ENCODE measurements at regions not wholly inside any gene's neighbourhood (a gene's known extent, or its start where the extent isn't known, plus 50 kb on each side); places are given as distances from the start of the nearest gene placed in this dataset.

- Histone ChIP-seq H3K9me1 (ENCODE audit: insufficient read depth, low read length) (no peaks in the 10 kb centered on the region), H2AK9ac (replicated peaks; ENCODE audit: low read depth, low read length, poor library complexity) (no peak overlapping the region), H3K23ac (ENCODE audit: low read depth, low read length) (no peak overlapping the region), H3K18ac (ENCODE audit: low read depth, low read length) (no peak overlapping the region), H3K4ac (ENCODE audit: low read depth, low read length) (no peak overlapping the region), H3K4me1 (ENCODE audit: control insufficient read depth, insufficient read depth, low read length) (no peaks in the 10 kb centered on the region), H2BK120ac (ENCODE audit: low read depth, low read length) (no peak overlapping the region), H2BK5ac (ENCODE audit: low read depth, low read length, poor library complexity, severe bottlenecking) (no peak overlapping the region), H3K9me3 (ENCODE audit: control insufficient read depth, insufficient read depth, low read length) (no peaks in the 10 kb centered on the region), H3K36me3 (ENCODE audit: control insufficient read depth, insufficient read depth, low read length) (no peaks in the 10 kb centered on the region), H3K79me1 (ENCODE audit: low read depth in 1 of 2, low read length in 2 of 2) (no peaks in the 10 kb centered on the region), H3K9ac (ENCODE audit: low read depth, low read length) (no peak overlapping the region), H2AFZ (replicated peaks; ENCODE audit: low read length, poor library complexity) (no peak overlapping the region), H2BK20ac (ENCODE audit: low read depth, low read length) (no peak overlapping the region), H4K91ac (ENCODE audit: insufficient read depth, low read depth, low read length) (no peak overlapping the region), H3K27ac (ENCODE audit: insufficient read depth, low read length) (no peak overlapping the region), H2BK15ac (ENCODE audit: low read depth, low read length) (no peak overlapping the region), H3K4me2 (ENCODE audit: low read depth, low read length) (no peak overlapping the region), H3K4me3 (ENCODE audit: insufficient read depth, low read depth, low read length) (no peak overlapping the region), H4K20me1 (ENCODE audit: insufficient read depth, low read length) (no peaks in the 10 kb centered on the region), H3K14ac (replicated peaks; ENCODE audit: low read depth, low read length) (no peak overlapping the region), H3K56ac (ENCODE audit: extremely low read depth, insufficient read depth, low read length) (no peak overlapping the region), H2AK5ac (ENCODE audit: low read depth, low read length) (no peak overlapping the region), H4K8ac (ENCODE audit: low read depth in 2 of 2, low read length in 2 of 2) (no peak overlapping the region), H3K27me3 (ENCODE audit: control insufficient read depth, insufficient read depth, low read length) (no peaks in the 10 kb centered on the region), H4K5ac (ENCODE audit: low read depth, low read length) (no peak overlapping the region)
- DNase-seq (no peak), ATAC-seq (ENCODE audit: low read depth) (no peak)
- in situ Hi-C loops (cut with MboI; ENCODE audit: low sequenced_read_pairs) (no loop called here), dilution Hi-C loops (cut with HindIII; ENCODE audit: low sequenced_read_pairs, unreplicated experiment) (no loop called here), intact Hi-C loops (cut with micrococcal nuclease) (no loop called here)
- no TSS peak for BruUV-seq (replicated peaks)
- no CpG with 5 or more reads among the region's 3 CpGs for WGBS, 2 experiments (ENCODE audit: extremely low coverage in 2 of 2, insufficient read length in 1 of 2)
- CTCF ChIA-PET = no interaction called here
- TF ChIP-seq CTCF (conservative IDR thresholded peaks at IDR 0.05; ENCODE audit: low read depth, low read length) = no peak
- no peak for TF ChIP-seq FOS (IDR thresholded peaks at IDR 0.05; ENCODE audit: low read depth, low read length)
- TF ChIP-seq MXI1 (IDR thresholded peaks at IDR 0.05; ENCODE audit: borderline replicate concordance, low read depth, low read length) = no peak
- TF ChIP-seq MAZ (IDR thresholded peaks at IDR 0.05; ENCODE audit: borderline replicate concordance, low read depth, low read length) = no peak
- TF ChIP-seq POLR2A (IDR thresholded peaks at IDR 0.05; ENCODE audit: low read depth, low read length) = no peak
- POLR2A ChIA-PET (ENCODE audit: unreplicated experiment) = no interaction called here
Measured at GRCh38 chr5:106174903-106175302, 1495.8 kb downstream of the EFNA5 start.

Measured in IMR-90 (cell line).